Mucosa of descending colon (tissue), 3 donors: ENCODE measurements at regions not wholly inside any gene's neighbourhood (a gene's known extent, or its start where the extent isn't known, plus 50 kb on each side); places are given as distances from the start of the nearest gene placed in this dataset.
"Not testable (repeated sequence)": the region's sequence is repeated elsewhere in the genome, so short reads cannot be mapped to it uniquely, and the experiment has no call there.

Experiments used
- ATAC-seq: fragments of 200-7000 bp; cut with Tn5 transposase; one replicate; pipeline ENCODE4 v1.9.1; 2020; ENCODE audit warnings: mild to moderate bottlenecking, moderate library complexity
- DNase-seq, 3 donors: peaks; one replicate each; pipeline ENCODE4 v3.0.0-alpha.2; 2020
- H3K36me3 ChIP-seq: fragments of 200-600 bp; one replicate; pipeline ENCODE4 v1.8.0; 2021; ENCODE audit warnings: low read depth, mild to moderate bottlenecking
- H3K4me1 ChIP-seq: fragments of 200-600 bp; one replicate; pipeline ENCODE4 v1.8.0; 2021; ENCODE audit warnings: low read depth, mild to moderate bottlenecking
- H3K4me3 ChIP-seq: fragments of 200-600 bp; one replicate; pipeline ENCODE4 v1.8.0; 2021; ENCODE audit warnings: mild to moderate bottlenecking
- H3K9me3 ChIP-seq: fragments of 200-600 bp; one replicate; pipeline ENCODE4 v1.8.0; 2021; ENCODE audit warnings: mild to moderate bottlenecking
- intact Hi-C, 2 donors: fragments of 100-400 bp; cut with DNase I in 1 of 2; cut with micrococcal nuclease in 1 of 2; formaldehyde crosslinking; loops; one replicate each; pipeline versions ENCODE4 v1.11.0 to v1.11.1; 2022; cut with DNase I, micrococcal nuclease
- TF ChIP-seq, protein P1 (sequence below): fragments of 200-600 bp; IDR thresholded peaks from one replicate; pipeline ENCODE4 v1.8.0; 2022; ENCODE audit warnings: antibody characterized with exemption, mild to moderate bottlenecking
- donor health status: DM: no; HTN: no; CAD: no; lungs with moderate emphysema.
- donor health status: DM: no; HTN: no; CAD: no.
- donor health status: DM: no; HTN: yes; CAD: no.

DNA sequence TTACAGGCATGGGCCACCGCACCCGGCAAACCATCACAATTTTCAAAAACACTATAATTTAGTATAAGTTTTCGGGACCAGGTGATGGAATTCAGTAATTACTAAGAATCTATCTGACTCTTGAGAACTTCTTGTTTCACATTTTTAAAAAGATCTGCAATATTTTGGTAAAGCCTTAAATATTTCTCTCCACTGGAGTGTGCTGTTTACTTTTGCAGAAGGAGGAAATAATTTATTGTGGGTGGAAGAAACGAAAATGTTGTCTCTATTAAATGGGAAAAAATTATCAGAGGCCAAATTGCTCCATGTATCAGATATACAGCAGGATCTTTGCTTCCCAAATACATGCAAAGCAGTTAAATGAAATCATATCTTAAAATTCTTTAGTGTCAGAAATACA, 566.8 kb upstream of the CYLC2 start:
- ATAC-seq (no peak), DNase-seq (no peak)
- no peak overlapping the region for H3K4me3 ChIP-seq
- no peaks in the 10 kb centered on the region for H3K9me3 ChIP-seq
- H3K4me1 ChIP-seq: no peaks in the 10 kb centered on the region
- H3K36me3 ChIP-seq: no peaks in the 10 kb centered on the region
- TF ChIP-seq, protein P1, sequence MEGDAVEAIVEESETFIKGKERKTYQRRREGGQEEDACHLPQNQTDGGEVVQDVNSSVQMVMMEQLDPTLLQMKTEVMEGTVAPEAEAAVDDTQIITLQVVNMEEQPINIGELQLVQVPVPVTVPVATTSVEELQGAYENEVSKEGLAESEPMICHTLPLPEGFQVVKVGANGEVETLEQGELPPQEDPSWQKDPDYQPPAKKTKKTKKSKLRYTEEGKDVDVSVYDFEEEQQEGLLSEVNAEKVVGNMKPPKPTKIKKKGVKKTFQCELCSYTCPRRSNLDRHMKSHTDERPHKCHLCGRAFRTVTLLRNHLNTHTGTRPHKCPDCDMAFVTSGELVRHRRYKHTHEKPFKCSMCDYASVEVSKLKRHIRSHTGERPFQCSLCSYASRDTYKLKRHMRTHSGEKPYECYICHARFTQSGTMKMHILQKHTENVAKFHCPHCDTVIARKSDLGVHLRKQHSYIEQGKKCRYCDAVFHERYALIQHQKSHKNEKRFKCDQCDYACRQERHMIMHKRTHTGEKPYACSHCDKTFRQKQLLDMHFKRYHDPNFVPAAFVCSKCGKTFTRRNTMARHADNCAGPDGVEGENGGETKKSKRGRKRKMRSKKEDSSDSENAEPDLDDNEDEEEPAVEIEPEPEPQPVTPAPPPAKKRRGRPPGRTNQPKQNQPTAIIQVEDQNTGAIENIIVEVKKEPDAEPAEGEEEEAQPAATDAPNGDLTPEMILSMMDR: no peak
- intact Hi-C loops: no loop called here

DNA sequence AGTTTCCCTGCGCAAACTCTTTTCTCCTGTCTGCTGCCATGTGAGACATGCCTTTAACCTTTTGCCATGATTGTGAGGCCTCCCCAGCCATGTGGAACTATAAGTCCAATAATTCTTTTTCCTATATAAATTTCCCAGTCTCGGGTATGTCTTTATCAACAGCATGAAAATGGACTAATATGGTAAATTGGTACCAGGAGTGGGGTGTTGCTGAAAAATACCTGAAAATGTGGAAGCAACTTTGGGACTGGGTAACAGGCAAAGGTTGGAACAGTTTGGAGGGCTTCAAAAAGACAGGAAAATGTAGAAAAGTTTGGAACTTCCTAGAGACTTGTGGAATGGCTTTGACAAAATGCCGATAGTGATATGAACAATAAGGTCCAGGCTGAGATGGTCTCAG, 578.9 kb upstream of the CYLC2 start:
- H3K36me3 ChIP-seq, intact Hi-C loops, ATAC-seq, H3K4me1 ChIP-seq, DNase-seq, H3K4me3 ChIP-seq: not testable (repeated sequence)
- H3K9me3 ChIP-seq: peaks cover 51% of the 10 kb centered on the region

- TF ChIP-seq, protein P1: no peak
- H3K4me3 ChIP-seq: no peak overlapping the region
- H3K36me3 ChIP-seq: no peaks in the 10 kb centered on the region
- intact Hi-C loops: no loop called here
- DNase-seq: no peak
- H3K9me3 ChIP-seq: no peaks in the 10 kb centered on the region
- H3K4me1 ChIP-seq: no peaks in the 10 kb centered on the region
- no peak for ATAC-seq
Observed at GRCh38 chr9:102405218-102405867, 589.8 kb upstream of the CYLC2 start.

DNA sequence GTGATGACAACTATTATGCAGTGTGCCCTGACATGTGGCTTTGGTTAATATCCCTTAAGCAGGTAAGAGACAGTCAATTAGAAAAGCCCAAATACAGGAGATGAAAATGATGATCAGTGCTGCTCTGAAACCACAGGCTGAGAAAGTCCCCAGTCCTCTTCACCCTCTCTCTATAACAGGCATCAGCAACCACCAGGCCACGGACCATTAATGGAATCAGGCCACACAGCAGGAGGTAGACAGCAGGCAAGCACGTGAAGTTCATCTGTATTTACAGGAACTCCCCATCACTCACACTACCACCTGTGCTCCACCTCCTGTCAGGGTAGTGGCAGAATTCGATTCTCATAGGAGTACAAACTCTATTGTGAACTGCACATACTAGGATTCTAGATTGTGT, 591.6 kb upstream of the CYLC2 start:
- DNase-seq (no peak), ATAC-seq (no peak)
- no peaks in the 10 kb centered on the region for H3K9me3 ChIP-seq
- intact Hi-C loops: no loop called here
- H3K4me1 ChIP-seq: no peaks in the 10 kb centered on the region
- H3K36me3 ChIP-seq: no peaks in the 10 kb centered on the region
- no peak overlapping the region for H3K4me3 ChIP-seq
- TF ChIP-seq, protein P1: no peak

GRCh38 chr9:102398205-102398604, 596.9 kb upstream of the CYLC2 start:
- intact Hi-C loops: no loop called here
- Histone ChIP-seq H3K4me1 (no peaks in the 10 kb centered on the region), H3K9me3 (no peaks in the 10 kb centered on the region), H3K36me3 (no peaks in the 10 kb centered on the region), H3K4me3 (no peak overlapping the region)
- TF ChIP-seq, protein P1: no peak
- DNase-seq (no peak), ATAC-seq (no peak)

DNA sequence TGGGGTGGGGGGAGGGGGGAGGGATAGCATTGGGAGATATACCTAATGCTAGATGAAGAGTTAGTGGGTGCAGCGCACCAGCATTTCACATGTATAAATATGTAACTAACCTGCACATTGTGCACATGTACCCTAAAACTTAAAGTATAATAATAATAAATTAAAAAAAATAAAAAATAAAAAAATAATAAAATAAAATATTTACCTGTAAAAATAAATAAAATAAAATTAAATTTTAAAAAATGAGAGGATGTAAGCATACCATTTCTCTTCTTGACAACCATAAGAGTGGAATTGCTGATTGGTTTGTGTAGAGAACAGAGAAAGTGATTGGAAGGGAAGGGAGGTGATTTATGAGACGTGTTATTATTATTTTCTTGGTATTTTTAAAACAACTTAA, 609.5 kb upstream of the CYLC2 start:
- H3K36me3 ChIP-seq, H3K4me1 ChIP-seq, H3K9me3 ChIP-seq, intact Hi-C loops, ATAC-seq, DNase-seq, H3K4me3 ChIP-seq: not testable (repeated sequence)
